H1 (cell line): ENCODE measurements at regions not wholly inside any gene's neighbourhood (a gene's known extent, or its start where the extent isn't known, plus 50 kb on each side); places are given as distances from the start of the nearest gene placed in this dataset.

Experiments used
- CBX5 ChIP-seq: fragments of 300-800, 300-1000 bp; sonication (generic); IDR thresholded peaks from 2 replicates; pipeline ENCODE4 v1.7.1; 2016; ENCODE audit warnings: antibody characterized with exemption, low read length, low read depth
- CTBP2 ChIP-seq: IDR thresholded peaks from 2 replicates; pipeline ENCODE4 v1.7.0; 2011; ENCODE audit warnings: borderline replicate concordance, mild to moderate bottlenecking, moderate library complexity, mixed read lengths, low read length; ENCODE audit not compliant: insufficient read depth, insufficient read length
- CTCF ChIP-seq, 3 experiments: IDR thresholded peaks; 1 replicate in 2 of 3; 2 replicates in 1 of 3; pipeline versions ENCODE4 v1.5.1 to v1.6.1; 2011; ENCODE audit warnings: low read length in 3 of 3, mild to moderate bottlenecking in 3 of 3, inconsistent platforms in 2 of 3, low read depth in 1 of 3, moderate library complexity in 1 of 3; ENCODE audit not compliant: insufficient read depth in 1 of 3; ENCODE audit errors: control extremely low read depth in 1 of 3
- EP300 ChIP-seq, 2 experiments: IDR thresholded peaks; 1 replicate in 1 of 2; 2 replicates in 1 of 2; pipeline ENCODE4 v1.6.1; 2011 to 2012; ENCODE audit warnings: low read depth in 2 of 2, low read length in 2 of 2, mild to moderate bottlenecking in 2 of 2, borderline replicate concordance in 1 of 2, inconsistent platforms in 1 of 2, moderate library complexity in 1 of 2
- MAFK ChIP-seq: IDR thresholded peaks from 2 replicates; pipeline ENCODE4 v1.6.1; 2012; ENCODE audit warnings: low read depth, mild to moderate bottlenecking, improper control_type of control experiment, low read length
- POLR2AphosphoS5 ChIP-seq: IDR thresholded peaks from 2 replicates; pipeline ENCODE4 v1.6.1; 2011; ENCODE audit warnings: low read depth, low read length

- TF ChIP-seq POLR2AphosphoS5 (no peak), CBX5 (no peak), MAFK (no peak), CTCF (IDR thresholded peaks at IDR 0.05; ENCODE audit: control extremely low read depth in 1 of 3, insufficient read depth in 1 of 3, low read depth in 1 of 3, low read length in 3 of 3) (no peak), CTBP2 (no peak), EP300 (IDR thresholded peaks at IDR 0.05; ENCODE audit: borderline replicate concordance in 1 of 2, low read depth in 2 of 2, low read length in 2 of 2) (no peak)
These were observed 245.4 kb upstream of the NREP start for GRCh38 chr5:112002376-112002775.
